OCI-LY3 (cell line): ENCODE measurements at regions not wholly inside any gene's neighbourhood (a gene's known extent, or its start where the extent isn't known, plus 50 kb on each side); places are given as distances from the start of the nearest gene placed in this dataset.
"Not testable (repeated sequence)": the region's sequence is repeated elsewhere in the genome, so short reads cannot be mapped to it uniquely, and the experiment has no call there.

ENCODE experiments used
- H2AFZ ChIP-seq: fragments of 200-600, 300-600 bp; shearing (Covaris generic); 2 replicates; pipeline ENCODE4 v1.6.0; 2014; ENCODE audit warnings: antibody characterized with exemption, low read depth, low read length
- H3K27ac ChIP-seq: fragments of 200-600, 300-600 bp; sonication (generic); 2 replicates; pipeline ENCODE4 v1.5.1; 2014; ENCODE audit warnings: mild to moderate bottlenecking, low read length, moderate library complexity, mixed read lengths
- H3K27me3 ChIP-seq: fragments of 200-600, 300-600 bp; sonication (generic); 2 replicates; pipeline ENCODE4 v1.6.1; 2014; ENCODE audit warnings: low read depth, low read length, mixed read lengths
- H3K36me3 ChIP-seq: fragments of 200-600, 300-600 bp; sonication (generic); replicated peaks from 2 replicates; pipeline ENCODE3; 2014; ENCODE audit warnings: low read depth, low read length, mixed read lengths
- H3K4me1 ChIP-seq: fragments of 300-600, 200-600 bp; sonication (generic); 2 replicates; pipeline ENCODE4 v1.6.1; 2014; ENCODE audit warnings: low read length, mixed read lengths
- H3K4me2 ChIP-seq: fragments of 200-600, 300-600 bp; sonication (generic); 2 replicates; pipeline ENCODE4 v1.6.1; 2014; ENCODE audit warnings: low read length, mixed read lengths
- H3K4me3 ChIP-seq: fragments of 300-600, 200-600 bp; sonication (generic); 2 replicates; pipeline ENCODE4 v1.5.1; 2014; ENCODE audit warnings: antibody characterized with exemption, mild to moderate bottlenecking, low read length, moderate library complexity
- H3K79me2 ChIP-seq: fragments of 300-600, 200-600 bp; shearing (Covaris generic); 2 replicates; pipeline ENCODE4 v1.6.1; 2014; ENCODE audit warnings: mild to moderate bottlenecking, low read length, mixed read lengths
- H3K9ac ChIP-seq: fragments of 300-600, 200-600 bp; shearing (Covaris generic); 2 replicates; pipeline ENCODE4 v1.6.0; 2014; ENCODE audit warnings: mild to moderate bottlenecking, low read length, moderate library complexity
- H3K9me3 ChIP-seq: fragments of 200-600, 300-600 bp; shearing (Covaris generic); 2 replicates; pipeline ENCODE4 v1.6.1; 2014; ENCODE audit warnings: low read length, mixed read lengths; ENCODE audit not compliant: insufficient read depth
- H4K20me1 ChIP-seq: fragments of 200-600, 300-600 bp; sonication (generic); 2 replicates; pipeline ENCODE4 v1.6.1; 2016; ENCODE audit warnings: low read length, mixed read lengths; ENCODE audit not compliant: insufficient read depth
- EZH2phosphoT487 ChIP-seq: fragments of 200-600 bp; shearing (Covaris generic); IDR thresholded peaks from 2 replicates; pipeline ENCODE4 v1.6.1; 2018; ENCODE audit warnings: antibody characterized with exemption, mixed run types, low read depth
- TF ChIP-seq, protein P1 (sequence below): fragments of 200-600, 300-600 bp; sonication (generic); IDR thresholded peaks from 2 replicates; pipeline ENCODE4 v1.5.1; 2014; ENCODE audit warnings: antibody characterized with exemption, low read length, low read depth

DNA sequence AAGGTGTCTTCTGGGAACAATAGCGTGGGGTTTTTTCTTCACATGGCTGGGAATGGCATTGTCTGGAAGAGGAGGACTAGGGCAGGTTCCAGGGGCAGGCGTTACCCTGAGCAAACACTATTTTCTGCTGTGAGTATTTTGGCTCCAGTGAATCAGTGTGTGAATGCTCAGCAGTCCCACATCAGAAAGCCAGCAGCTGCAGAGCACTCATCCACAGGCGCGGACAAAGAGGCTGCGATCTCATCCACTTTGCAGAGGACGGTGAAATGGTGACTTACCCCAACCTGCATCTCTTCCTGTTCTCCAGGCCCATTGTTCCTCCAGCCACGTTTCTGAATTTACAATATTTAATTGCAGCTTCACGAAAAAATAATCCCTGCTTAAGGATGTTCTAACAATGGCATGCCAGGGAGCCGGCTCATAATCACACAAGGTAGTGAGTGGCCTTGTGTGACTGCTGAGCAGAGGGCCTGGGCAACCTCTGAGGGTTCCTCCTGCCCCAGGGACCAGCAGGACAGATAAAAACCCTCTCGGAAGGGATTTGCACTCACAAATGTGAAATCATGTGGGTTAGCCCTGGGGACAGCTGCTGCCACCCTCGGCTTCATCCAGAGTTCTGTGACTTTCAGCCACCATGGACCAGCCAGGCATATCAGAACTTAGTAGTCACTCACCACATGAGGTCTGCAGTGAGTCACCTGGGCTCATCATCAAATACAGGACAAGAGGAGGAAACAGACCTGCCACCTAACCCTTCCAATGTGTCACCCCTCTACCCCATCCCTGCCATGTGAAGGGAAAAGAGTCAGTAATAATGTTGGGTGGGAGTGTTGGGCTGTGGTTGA lies 65.0 kb upstream of the EN2 start:
- Histone ChIP-seq H3K4me2 (no peak overlapping the region), H3K36me3 (no peaks in the 10 kb centered on the region), H3K4me1 (no peaks in the 10 kb centered on the region), H3K27ac (no peak overlapping the region), H4K20me1 (no peaks in the 10 kb centered on the region), H3K27me3 (0 out of 2 replicates have a peak, but pooled peaks cover 9% of the 10 kb centered on the region), H3K79me2 (no peaks in the 10 kb centered on the region), H3K9me3 (no peaks in the 10 kb centered on the region), H3K9ac (no peak overlapping the region), H2AFZ (no peak overlapping the region), H3K4me3 (no peak overlapping the region)
- TF ChIP-seq, protein P1, sequence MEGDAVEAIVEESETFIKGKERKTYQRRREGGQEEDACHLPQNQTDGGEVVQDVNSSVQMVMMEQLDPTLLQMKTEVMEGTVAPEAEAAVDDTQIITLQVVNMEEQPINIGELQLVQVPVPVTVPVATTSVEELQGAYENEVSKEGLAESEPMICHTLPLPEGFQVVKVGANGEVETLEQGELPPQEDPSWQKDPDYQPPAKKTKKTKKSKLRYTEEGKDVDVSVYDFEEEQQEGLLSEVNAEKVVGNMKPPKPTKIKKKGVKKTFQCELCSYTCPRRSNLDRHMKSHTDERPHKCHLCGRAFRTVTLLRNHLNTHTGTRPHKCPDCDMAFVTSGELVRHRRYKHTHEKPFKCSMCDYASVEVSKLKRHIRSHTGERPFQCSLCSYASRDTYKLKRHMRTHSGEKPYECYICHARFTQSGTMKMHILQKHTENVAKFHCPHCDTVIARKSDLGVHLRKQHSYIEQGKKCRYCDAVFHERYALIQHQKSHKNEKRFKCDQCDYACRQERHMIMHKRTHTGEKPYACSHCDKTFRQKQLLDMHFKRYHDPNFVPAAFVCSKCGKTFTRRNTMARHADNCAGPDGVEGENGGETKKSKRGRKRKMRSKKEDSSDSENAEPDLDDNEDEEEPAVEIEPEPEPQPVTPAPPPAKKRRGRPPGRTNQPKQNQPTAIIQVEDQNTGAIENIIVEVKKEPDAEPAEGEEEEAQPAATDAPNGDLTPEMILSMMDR = no peak
- TF ChIP-seq EZH2phosphoT487 = no peak

GRCh38 chr7:155394413-155394812 lies 63.5 kb upstream of the EN2 start:
- TF ChIP-seq, protein P1 = no peak
- no peak for TF ChIP-seq EZH2phosphoT487
- H2AFZ ChIP-seq = no peak overlapping the region
- no peak overlapping the region for H3K4me2 ChIP-seq
- no peaks in the 10 kb centered on the region for H3K79me2 ChIP-seq
- no peaks in the 10 kb centered on the region for H4K20me1 ChIP-seq
- H3K4me1 ChIP-seq = no peaks in the 10 kb centered on the region
- H3K9ac ChIP-seq = no peak overlapping the region
- H3K36me3 ChIP-seq = no peaks in the 10 kb centered on the region
- H3K27me3 ChIP-seq = 0 out of 2 replicates have a peak, but pooled peaks cover 9% of the 10 kb centered on the region
- H3K4me3 ChIP-seq = no peak overlapping the region
- no peak overlapping the region for H3K27ac ChIP-seq
- no peaks in the 10 kb centered on the region for H3K9me3 ChIP-seq

DNA sequence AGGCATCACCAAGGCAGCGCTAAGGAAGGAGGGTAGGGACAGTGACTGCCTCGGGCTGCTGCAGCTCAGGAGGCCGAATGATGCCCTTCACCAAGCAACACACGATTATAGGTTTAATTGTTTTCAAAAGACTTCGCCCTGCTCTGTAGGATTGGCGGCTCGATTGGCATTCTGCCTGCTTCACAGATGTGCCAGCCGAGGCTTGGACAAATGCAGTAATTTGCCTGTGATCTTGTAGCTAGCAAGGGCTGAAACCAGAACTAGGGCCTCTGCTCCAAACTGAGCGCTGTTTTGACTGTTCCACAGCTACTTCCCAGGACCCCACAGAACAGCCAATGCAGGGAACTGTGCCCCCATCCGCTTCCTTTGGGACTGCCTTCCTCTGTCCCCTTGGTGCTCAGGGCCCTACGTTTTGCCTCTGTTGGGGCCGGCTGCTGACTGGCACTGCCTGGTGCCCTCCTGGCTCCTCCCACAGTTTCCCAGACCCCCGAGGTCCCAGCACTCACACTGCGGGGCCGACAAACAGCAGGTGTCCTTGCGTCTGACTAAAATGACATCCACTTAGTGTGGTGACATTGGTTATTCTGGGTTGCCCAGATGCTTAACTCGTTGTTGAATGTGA lies 62.6 kb upstream of the EN2 start:
- Histone ChIP-seq H3K79me2 (no peaks in the 10 kb centered on the region), H3K4me1 (no peaks in the 10 kb centered on the region), H3K27me3 (0 out of 2 replicates have a peak, but pooled peaks cover 5% of the 10 kb centered on the region)

GRCh38 chr7:155396661-155397060 lies 61.3 kb upstream of the EN2 start:
- Histone ChIP-seq H3K4me2 (no peak overlapping the region), H3K9me3 (no peaks in the 10 kb centered on the region), H3K27ac (no peak overlapping the region), H4K20me1 (no peaks in the 10 kb centered on the region), H3K79me2 (no peaks in the 10 kb centered on the region), H3K9ac (no peak overlapping the region), H2AFZ (no peak overlapping the region), H3K36me3 (no peaks in the 10 kb centered on the region), H3K4me1 (no peaks in the 10 kb centered on the region), H3K27me3 (peaks cover 11% of the 10 kb centered on the region), H3K4me3 (no peak overlapping the region)
- TF ChIP-seq EZH2phosphoT487 = no peak
- TF ChIP-seq, protein P1 = no peak

More for the DNA sequence above, 62.6 kb upstream of the EN2 start:
- no peak for TF ChIP-seq EZH2phosphoT487
- TF ChIP-seq, protein P1 = no peak
- Histone ChIP-seq H2AFZ (no peak overlapping the region), H3K27ac (no peak overlapping the region), H3K4me2 (no peak overlapping the region), H3K9ac (no peak overlapping the region), H3K36me3 (no peaks in the 10 kb centered on the region), H3K9me3 (no peaks in the 10 kb centered on the region), H3K4me3 (no peak overlapping the region), H4K20me1 (no peaks in the 10 kb centered on the region)

- not testable (repeated sequence) for H3K79me2 ChIP-seq, H3K9ac ChIP-seq, H3K4me2 ChIP-seq, H3K9me3 ChIP-seq, H2AFZ ChIP-seq, H4K20me1 ChIP-seq, H3K27ac ChIP-seq, H3K36me3 ChIP-seq, H3K4me3 ChIP-seq, H3K4me1 ChIP-seq
- H3K27me3 ChIP-seq = peaks cover 22% of the 10 kb centered on the region
These were observed 59.9 kb upstream of the EN2 start for GRCh38 chr7:155397758-155398714.
